GM23338 (cell line): ENCODE measurements at regions not wholly inside any gene's neighbourhood (a gene's known extent, or its start where the extent isn't known, plus 50 kb on each side); places are given as distances from the start of the nearest gene placed in this dataset.

ENCODE experiments used
- ATAC-seq: fragments of 200-7000 bp; cut with Tn5 transposase; 3 replicates; pipeline ENCODE4 v1.9.1; 2020
- DNase-seq: peaks from one replicate; pipeline ENCODE4 v3.0.0-alpha.2; 2015; ENCODE audit warnings: low spot score
- H2AFZ ChIP-seq: fragments of 200-600 bp; sonication (generic); 2 replicates; pipeline ENCODE4 v1.8.0; 2016; ENCODE audit warnings: antibody characterized with exemption, mild to moderate bottlenecking, moderate library complexity
- H3F3A ChIP-seq: fragments of 200-600 bp; sonication (generic); replicated peaks from 2 replicates; pipeline ENCODE4 v1.8.0; 2017; ENCODE audit warnings: antibody characterized with exemption, mixed run types, low read depth
- H3K27ac ChIP-seq: fragments of 200-600 bp; sonication (generic); 2 replicates; pipeline ENCODE4 v1.6.1; 2016; ENCODE audit warnings: low read depth
- H3K27me3 ChIP-seq: fragments of 200-600 bp; sonication (generic); 2 replicates; pipeline ENCODE4 v1.8.0; 2016; ENCODE audit warnings: mild to moderate bottlenecking, mixed run types, moderate library complexity; ENCODE audit not compliant: insufficient read depth
- H3K36me3 ChIP-seq: fragments of 200-600 bp; sonication (generic); 2 replicates; pipeline ENCODE4 v1.8.0; 2016; ENCODE audit warnings: mild to moderate bottlenecking; ENCODE audit not compliant: insufficient read depth
- H3K4me1 ChIP-seq: fragments of 200-600 bp; sonication (generic); 2 replicates; pipeline ENCODE4 v1.8.0; 2016; ENCODE audit warnings: mild to moderate bottlenecking, moderate library complexity; ENCODE audit not compliant: insufficient read depth
- H3K4me2 ChIP-seq: fragments of 200-600 bp; sonication (generic); 2 replicates; pipeline ENCODE4 v1.7.1; 2017; ENCODE audit warnings: mixed run types
- H3K4me3 ChIP-seq: fragments of 200-600 bp; sonication (generic); 2 replicates; pipeline ENCODE4 v1.6.1; 2016; ENCODE audit warnings: mixed run types
- H3K79me2 ChIP-seq: fragments of 200-600 bp; sonication (generic); replicated peaks from 2 replicates; pipeline ENCODE4 v1.8.0; 2017; ENCODE audit warnings: mild to moderate bottlenecking; ENCODE audit not compliant: insufficient read depth
- H3K9me2 ChIP-seq: fragments of 200-600 bp; sonication (generic); 2 replicates; pipeline ENCODE4 v1.8.0; 2017; ENCODE audit not compliant: insufficient read depth
- H4K20me1 ChIP-seq: fragments of 200-600 bp; sonication (generic); replicated peaks from 2 replicates; pipeline ENCODE4 v1.8.0; 2017; ENCODE audit warnings: mild to moderate bottlenecking; ENCODE audit not compliant: insufficient read depth
- H3K27ac Mint-ChIP-seq: 2 replicates; pipeline ENCODE4 v1.8.0; 2020; ENCODE audit warnings: inconsistent platforms, mild to moderate bottlenecking, moderate library complexity, mixed read lengths
- H3K27me3 Mint-ChIP-seq: 3 replicates; pipeline ENCODE4 v1.8.0; 2022; ENCODE audit warnings: low read depth, mild to moderate bottlenecking, moderate library complexity, mixed read lengths, inconsistent platforms; ENCODE audit not compliant: insufficient read depth, poor library complexity
- H3K36me3 Mint-ChIP-seq: 3 replicates; pipeline ENCODE4 v1.8.0; 2021; ENCODE audit warnings: low read depth, mild to moderate bottlenecking, inconsistent platforms, moderate library complexity, mixed read lengths
- H3K4me1 Mint-ChIP-seq: 3 replicates; pipeline ENCODE4 v1.8.0; 2020; ENCODE audit warnings: mild to moderate bottlenecking, inconsistent platforms, mixed read lengths
- H3K4me3 Mint-ChIP-seq: 3 replicates; pipeline ENCODE4 v1.8.0; 2021; ENCODE audit warnings: moderate library complexity, mild to moderate bottlenecking, inconsistent platforms, mixed read lengths
- H3K9me3 Mint-ChIP-seq: 3 replicates; pipeline ENCODE4 v1.8.0; 2020; ENCODE audit warnings: moderate library complexity, mild to moderate bottlenecking, inconsistent platforms, mixed read lengths
- CREB1 ChIP-seq: fragments of 250-450 bp; sonication (Bioruptor Pico); IDR thresholded peaks from 2 replicates; pipeline ENCODE4 v1.5.0; 2020; ENCODE audit warnings: low read depth, mild to moderate bottlenecking, moderate library complexity
- CTCF ChIP-seq, 2 experiments: fragments of 200-600 bp in 1 of 2; sonication (generic) in 1 of 2; conservative IDR thresholded peaks; 2 replicates each; pipeline versions ENCODE4 v1.5.1 to v1.6.1; 2016 to 2017; ENCODE audit warnings: antibody characterized with exemption in 2 of 2, low read depth in 2 of 2, mild to moderate bottlenecking in 2 of 2, moderate library complexity in 1 of 2
- ETS1 ChIP-seq: IDR thresholded peaks from 2 replicates; pipeline ENCODE4 v1.6.1; 2016; ENCODE audit warnings: antibody characterized with exemption
- EZH2phosphoT487 ChIP-seq: fragments of 200-600 bp; sonication (generic); IDR thresholded peaks from one replicate; pipeline ENCODE4 v1.8.1; 2018; ENCODE audit warnings: antibody characterized with exemption; ENCODE audit not compliant: unreplicated experiment
- JUNB ChIP-seq: IDR thresholded peaks from one replicate; pipeline ENCODE4 v1.6.1; 2016; ENCODE audit warnings: antibody characterized with exemption; ENCODE audit not compliant: unreplicated experiment
- NANOG ChIP-seq: IDR thresholded peaks from 2 replicates; pipeline ENCODE4 v1.6.1; 2016; ENCODE audit warnings: antibody characterized with exemption, borderline replicate concordance
- POLR2AphosphoS5 ChIP-seq: IDR thresholded peaks from 2 replicates; pipeline ENCODE4 v1.6.1; 2016; ENCODE audit warnings: antibody characterized with exemption, low read depth
- STAT1 ChIP-seq: IDR thresholded peaks from one replicate; pipeline ENCODE4 v1.6.1; 2016; ENCODE audit warnings: antibody characterized with exemption; ENCODE audit not compliant: unreplicated experiment
- ZNF114 ChIP-seq: fragments of 250-450 bp; sonication (Bioruptor Pico); IDR thresholded peaks from 2 replicates; pipeline ENCODE4 v1.5.0; 2020; ENCODE audit warnings: mild to moderate bottlenecking, moderate library complexity
- ZNF331 ChIP-seq: fragments of 250-450 bp; sonication (Bioruptor Pico); IDR thresholded peaks from 2 replicates; pipeline ENCODE4 v1.5.0; 2020; ENCODE audit warnings: low read depth, mild to moderate bottlenecking, moderate library complexity

- TF ChIP-seq EZH2phosphoT487 (no peak), ETS1 (no peak), STAT1 (no peak), JUNB (no peak), ZNF114 (CRISPR knock-in tag) (no peak)
Measured at GRCh38 chr10:90997670-90998069, 76.8 kb upstream of the ANKRD1 start (continued).

GRCh38 chr10:90998733-90999511 lies 78.0 kb upstream of the ANKRD1 start:
- no peak overlapping the region for H3K4me3 ChIP-seq
- H3K4me1 ChIP-seq, result no peaks in the 10 kb centered on the region
- H3K4me1 Mint-ChIP-seq, result no peaks in the 10 kb centered on the region
- H3K4me2 ChIP-seq, result no peak overlapping the region
- H3K27me3 Mint-ChIP-seq, result peaks cover 2% of the 10 kb centered on the region
- H3K27me3 ChIP-seq, result 0 out of 2 replicates have a peak, but pooled peaks cover 4% of the 10 kb centered on the region
- no peaks in the 10 kb centered on the region for H3K36me3 Mint-ChIP-seq
- H4K20me1 ChIP-seq, result 0 out of 2 replicates have a peak, but pooled peaks cover 2% of the 10 kb centered on the region
- no peaks in the 10 kb centered on the region for H3K36me3 ChIP-seq
- no peaks in the 10 kb centered on the region for H3K79me2 ChIP-seq
- no peak overlapping the region for H2AFZ ChIP-seq
- no peak overlapping the region for H3K4me3 Mint-ChIP-seq
- TF ChIP-seq ZNF331 (CRISPR knock-in tag) (no peak), CTCF (conservative IDR thresholded peaks at IDR 0.05; ENCODE audit: low read depth in 2 of 2) (no peak), JUNB (no peak), STAT1 (no peak), NANOG (no peak), CREB1 (CRISPR knock-in tag) (no peak), EZH2phosphoT487 (no peak)
- H3K27ac ChIP-seq, result no peak overlapping the region
- DNase-seq, result no peak
- H3K27ac Mint-ChIP-seq, result no peak overlapping the region
- ATAC-seq, result no peak
- no peaks in the 10 kb centered on the region for H3K9me3 Mint-ChIP-seq
- H3F3A ChIP-seq, result no peaks in the 10 kb centered on the region
- no peaks in the 10 kb centered on the region for H3K9me2 ChIP-seq

GRCh38 chr10:90999512-91000172 lies 78.8 kb upstream of the ANKRD1 start:
- no peaks in the 10 kb centered on the region for H3K9me3 Mint-ChIP-seq
- Histone ChIP-seq H3K36me3 (no peaks in the 10 kb centered on the region), H2AFZ (no peak overlapping the region), H3K4me1 (no peaks in the 10 kb centered on the region), H3K27me3 (0 out of 2 replicates have a peak, but pooled peaks cover 4% of the 10 kb centered on the region), H3K79me2 (no peaks in the 10 kb centered on the region), H3K4me2 (no peak overlapping the region), H4K20me1 (0 out of 2 replicates have a peak, but pooled peaks cover 2% of the 10 kb centered on the region), H3K4me3 (no peak overlapping the region), H3K9me2 (no peaks in the 10 kb centered on the region), H3F3A (no peaks in the 10 kb centered on the region), H3K27ac (no peak overlapping the region)
- no peak overlapping the region for H3K27ac Mint-ChIP-seq
- H3K36me3 Mint-ChIP-seq, result no peaks in the 10 kb centered on the region
- no peaks in the 10 kb centered on the region for H3K4me1 Mint-ChIP-seq
- no peak for TF ChIP-seq POLR2AphosphoS5
- no peak for TF ChIP-seq NANOG
- H3K4me3 Mint-ChIP-seq, result no peak overlapping the region
- H3K27me3 Mint-ChIP-seq, result peaks cover 2% of the 10 kb centered on the region
- DNase-seq, result no peak
- ATAC-seq, result no peak
